Renal pelvis (tissue), 1 donor: ENCODE measurements at regions not wholly inside any gene's neighbourhood (a gene's known extent, or its start where the extent isn't known, plus 50 kb on each side); places are given as distances from the start of the nearest gene placed in this dataset.
"Not testable (repeated sequence)": the region's sequence is repeated elsewhere in the genome, so short reads cannot be mapped to it uniquely, and the experiment has no call there.

ENCODE experiments used
- DNase-seq: peaks from one replicate; pipeline ENCODE4 v3.0.0-alpha.2; 2013

- not testable (repeated sequence) for DNase-seq
These were observed 52.6 kb upstream of the MRPS30 start for GRCh38 chr5:44756097-44756496.

DNA sequence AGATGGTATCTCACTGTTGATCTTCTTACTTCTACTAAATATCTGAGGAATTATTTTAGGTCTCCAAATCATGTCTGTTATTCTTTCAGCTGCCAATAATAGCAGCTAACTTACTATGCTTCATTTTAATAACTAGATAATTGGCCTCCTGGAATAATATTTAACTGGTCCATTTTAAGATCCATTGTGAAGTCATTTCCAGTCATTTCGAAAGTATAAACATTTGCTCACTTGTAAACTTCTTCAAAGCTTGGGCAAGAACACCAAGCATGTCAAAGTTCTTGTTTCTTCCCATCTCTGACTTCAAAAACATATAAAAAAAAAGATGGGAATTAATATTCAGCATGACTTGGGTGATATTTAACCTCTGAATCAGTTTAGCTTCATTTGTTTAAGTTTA lies 61.4 kb upstream of the MRPS30 start:
- DNase-seq = no peak

GRCh38 chr5:44740660-44741059 lies 68.1 kb upstream of the MRPS30 start:
- DNase-seq = no peak

DNA sequence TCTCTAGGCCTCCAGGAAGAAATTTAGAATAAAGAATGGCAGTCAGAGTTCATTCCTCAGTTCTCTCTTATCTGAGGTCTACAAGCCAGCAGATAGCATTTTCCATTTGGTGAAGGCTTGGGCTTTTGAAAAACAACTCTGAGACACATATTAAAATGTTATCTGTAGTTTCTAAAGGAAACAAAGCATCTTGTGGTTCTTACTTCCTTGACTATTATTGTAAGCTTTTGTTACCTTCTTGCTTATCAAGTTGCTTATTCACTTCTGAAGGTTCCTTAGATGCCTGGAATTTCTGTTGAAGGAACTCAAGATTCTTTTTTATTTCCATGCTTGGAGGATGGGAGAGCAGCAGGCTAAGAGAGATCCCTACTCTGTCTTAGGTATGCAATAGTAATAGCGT lies 79.2 kb upstream of the MRPS30 start:
- no peak for DNase-seq

- DNase-seq = no peak
These were observed 81.6 kb upstream of the MRPS30 start for GRCh38 chr5:44727100-44727499.

DNA sequence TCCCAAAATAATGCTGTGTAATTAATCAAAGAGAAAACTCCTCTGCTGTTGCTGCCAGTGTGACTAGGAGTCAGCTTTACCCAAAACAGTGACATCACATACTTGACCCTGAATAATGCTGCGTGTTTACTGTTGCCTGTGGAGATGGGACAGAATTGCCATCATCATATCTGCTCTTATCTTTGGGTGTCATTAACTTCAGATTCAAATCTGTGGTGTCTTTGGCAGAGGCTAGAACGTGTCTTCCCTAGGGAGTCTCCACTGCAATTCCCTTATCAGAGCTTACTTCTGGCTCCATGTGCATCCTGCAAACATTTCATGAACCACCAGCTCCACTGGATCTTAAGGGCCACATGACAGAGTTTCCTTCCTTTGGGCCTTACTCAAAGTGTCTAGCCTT lies 88.9 kb upstream of the MRPS30 start:
- no peak for DNase-seq

DNA sequence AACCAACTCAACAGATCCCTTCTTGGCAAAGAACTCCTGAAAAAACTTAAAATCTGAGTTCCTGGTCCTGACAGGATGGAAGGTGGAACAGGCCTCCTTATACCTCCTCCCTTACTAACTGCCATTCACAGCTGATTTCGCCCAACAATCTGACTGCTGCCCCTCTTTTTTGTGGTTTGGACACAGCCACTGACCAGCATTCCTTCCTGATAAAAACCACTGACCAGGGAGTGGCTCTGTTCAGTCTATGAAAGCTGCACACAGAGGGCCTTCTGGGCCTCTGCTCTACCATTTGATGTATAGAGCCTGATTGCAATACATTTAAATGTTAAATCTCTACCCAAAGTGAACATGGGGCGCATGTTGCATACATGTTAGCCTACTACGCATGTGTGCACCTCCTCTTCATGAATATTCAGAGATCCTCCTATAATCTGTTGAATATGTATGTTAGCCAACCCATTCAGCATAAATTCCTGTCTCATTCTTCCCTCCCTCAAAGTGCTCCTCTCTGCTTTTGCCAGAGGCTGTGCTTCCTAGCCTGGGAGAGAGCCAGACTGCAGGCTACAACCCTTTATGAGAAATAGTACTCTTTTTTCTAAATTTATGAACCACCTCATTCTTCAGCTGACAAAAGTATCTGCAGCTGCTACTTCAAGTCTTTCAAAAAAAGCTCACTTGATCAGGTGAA lies 93.7 kb upstream of the MRPS30 start:
- no peak for DNase-seq

- no peak for DNase-seq
These were observed 95.3 kb upstream of the MRPS30 start for GRCh38 chr5:44713446-44713845.

DNA sequence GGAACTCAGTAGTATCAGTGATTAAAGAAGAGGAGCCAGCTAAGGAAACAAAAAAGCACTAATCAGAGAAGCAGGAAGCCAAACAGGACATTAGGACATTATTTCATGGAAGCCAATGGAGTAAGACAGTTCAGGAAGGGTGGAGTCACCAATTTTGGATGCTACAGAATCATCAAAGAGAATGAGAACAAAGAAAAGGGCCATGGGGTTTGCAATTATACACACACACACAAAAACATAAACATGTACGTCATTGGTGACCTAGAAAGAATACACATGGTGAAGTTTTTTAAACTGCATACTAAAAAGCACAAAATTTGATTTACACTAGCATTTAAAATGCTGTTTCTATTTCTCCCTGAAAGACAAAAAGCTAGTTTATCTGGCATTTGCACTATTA lies 96.8 kb upstream of the MRPS30 start:
- no peak for DNase-seq

DNA sequence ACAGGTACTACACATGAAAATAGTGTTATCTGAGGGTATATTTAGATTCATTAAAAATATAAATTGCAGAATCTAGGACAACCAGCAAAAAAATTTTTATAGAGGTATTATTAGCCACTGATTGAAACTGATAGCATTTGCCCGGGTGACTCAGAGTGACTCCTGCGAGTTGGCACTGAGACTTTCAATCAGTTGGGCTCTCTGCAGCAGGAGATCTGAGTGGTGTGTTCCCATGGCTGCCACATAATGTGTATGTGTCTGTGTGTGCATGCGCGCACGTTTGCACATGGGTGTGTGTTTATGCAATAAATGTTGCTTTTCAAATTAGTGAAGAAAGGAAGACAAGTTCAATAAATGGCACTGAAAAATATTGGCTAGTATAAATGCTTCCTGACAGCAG lies 100.1 kb upstream of the MRPS30 start:
- DNase-seq = no peak

GRCh38 chr5:44707721-44708120 lies 101.0 kb upstream of the MRPS30 start:
- no peak for DNase-seq

DNA sequence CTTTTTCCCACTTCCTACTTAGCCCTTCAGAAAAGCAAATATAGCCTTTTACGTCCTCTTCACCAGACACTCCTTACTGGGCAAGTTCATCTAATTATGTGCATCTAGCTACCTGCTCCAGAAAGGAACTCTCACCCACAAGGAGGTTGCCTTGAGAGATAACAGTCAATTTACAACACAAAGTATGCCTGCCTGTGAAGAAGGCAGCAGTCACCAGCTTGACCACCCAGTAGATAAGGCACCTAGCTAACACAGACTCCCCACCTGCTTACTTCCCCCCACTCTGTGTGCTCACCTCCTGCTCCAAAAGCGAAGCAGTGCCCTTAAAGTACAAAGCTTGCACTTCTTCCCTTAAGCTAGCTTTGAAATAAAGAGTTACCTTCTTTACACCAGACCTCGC lies 111.7 kb upstream of the MRPS30 start:
- no peak for DNase-seq

- no peak for DNase-seq
These were observed 113.5 kb upstream of the MRPS30 start for GRCh38 chr5:44695259-44695658.

GRCh38 chr5:44691802-44692201 lies 116.9 kb upstream of the MRPS30 start:
- no peak for DNase-seq

GRCh38 chr5:44681906-44682305 lies 126.8 kb upstream of the MRPS30 start:
- no peak for DNase-seq

GRCh38 chr5:44679214-44679613 lies 129.5 kb upstream of the MRPS30 start:
- no peak for DNase-seq

DNA sequence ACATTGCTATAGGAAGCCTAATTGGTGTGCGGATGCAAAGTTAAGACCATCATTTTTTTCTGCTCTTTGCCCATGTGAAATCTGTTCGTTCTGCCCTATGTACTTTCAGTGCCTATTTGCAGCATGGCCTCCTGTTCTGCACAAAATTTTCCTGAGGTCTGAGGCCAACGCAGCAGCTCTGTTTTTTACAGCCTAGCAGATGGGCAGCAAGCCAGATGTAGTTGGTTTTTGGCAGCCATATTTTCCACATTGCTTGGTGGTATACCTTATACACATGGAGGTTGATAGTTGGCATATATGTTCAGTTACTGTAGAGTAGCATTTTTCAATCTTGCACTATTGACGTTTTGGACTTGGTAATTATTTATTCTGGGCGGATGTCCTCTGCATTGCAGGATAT lies 133.5 kb upstream of the MRPS30 start:
- no peak for DNase-seq

DNA sequence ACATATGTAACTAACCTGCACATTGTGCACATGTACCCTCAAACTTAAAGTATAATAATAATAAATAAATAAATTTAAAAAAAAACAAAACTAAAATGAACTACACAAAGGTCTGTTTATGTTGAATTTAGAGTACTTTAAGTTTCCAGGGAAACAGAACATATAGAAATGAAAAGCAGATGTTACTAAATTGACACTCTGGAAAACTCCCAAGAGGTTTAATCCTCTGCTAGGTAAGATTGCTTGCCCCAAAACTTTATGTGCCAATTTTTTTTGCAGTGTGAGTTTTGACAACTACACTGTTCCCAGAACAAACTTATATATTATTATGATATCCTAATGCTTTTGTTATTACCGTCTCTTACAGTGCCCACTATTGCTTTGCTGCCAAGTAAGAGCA lies 134.3 kb upstream of the MRPS30 start:
- DNase-seq = no peak

DNA sequence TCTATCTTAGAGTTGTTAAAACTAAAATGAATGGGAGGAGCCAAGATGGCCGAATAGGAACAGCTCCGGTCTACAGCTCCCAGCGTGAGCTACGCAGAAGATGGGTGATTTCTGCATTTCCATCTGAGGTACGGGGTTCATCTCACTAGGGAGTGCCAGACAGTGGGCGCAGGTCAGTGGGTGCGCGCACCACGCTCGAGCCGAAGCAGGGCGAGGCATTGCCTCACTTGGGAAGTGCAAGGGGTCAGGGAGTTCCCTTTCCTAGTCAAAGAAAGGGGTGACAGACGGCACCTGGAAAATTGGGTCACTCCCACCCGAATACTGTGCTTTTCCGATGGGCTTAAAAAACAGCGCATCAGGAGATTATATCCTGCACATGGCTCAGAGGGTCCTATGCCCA lies 140.3 kb upstream of the MRPS30 start:
- DNase-seq = not testable (repeated sequence)

DNA sequence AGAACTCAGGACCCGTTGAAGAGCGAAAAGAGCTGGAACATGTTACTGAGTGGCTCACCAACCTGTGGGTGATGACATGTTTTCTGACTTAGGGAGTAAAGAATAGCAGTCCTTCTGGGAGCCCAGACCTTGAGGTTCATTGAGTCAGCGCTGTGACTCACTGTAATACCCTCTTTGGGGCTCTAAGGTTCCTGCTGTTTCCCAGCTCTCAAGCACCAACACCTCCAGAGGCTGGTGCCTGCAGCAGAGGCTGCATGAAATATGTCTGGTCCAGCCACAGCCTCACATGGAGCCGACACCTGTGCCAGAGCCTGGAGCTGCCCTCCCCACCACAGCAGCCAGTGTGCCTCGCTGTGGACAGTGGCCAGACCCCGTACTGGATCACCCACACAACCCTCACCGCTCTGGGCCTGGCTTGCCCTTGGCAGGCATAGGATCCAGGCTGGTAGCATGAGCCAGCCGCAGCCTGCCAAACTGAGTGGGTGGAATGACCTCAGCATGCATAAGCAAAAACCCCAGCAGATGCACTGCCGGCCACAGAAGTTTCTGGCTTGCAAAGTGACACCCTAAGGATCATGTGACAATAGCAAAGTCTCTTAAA lies 143.5 kb upstream of the MRPS30 start:
- no peak for DNase-seq

GRCh38 chr5:44664711-44665100 lies 144.0 kb upstream of the MRPS30 start:
- DNase-seq = no peak

DNA sequence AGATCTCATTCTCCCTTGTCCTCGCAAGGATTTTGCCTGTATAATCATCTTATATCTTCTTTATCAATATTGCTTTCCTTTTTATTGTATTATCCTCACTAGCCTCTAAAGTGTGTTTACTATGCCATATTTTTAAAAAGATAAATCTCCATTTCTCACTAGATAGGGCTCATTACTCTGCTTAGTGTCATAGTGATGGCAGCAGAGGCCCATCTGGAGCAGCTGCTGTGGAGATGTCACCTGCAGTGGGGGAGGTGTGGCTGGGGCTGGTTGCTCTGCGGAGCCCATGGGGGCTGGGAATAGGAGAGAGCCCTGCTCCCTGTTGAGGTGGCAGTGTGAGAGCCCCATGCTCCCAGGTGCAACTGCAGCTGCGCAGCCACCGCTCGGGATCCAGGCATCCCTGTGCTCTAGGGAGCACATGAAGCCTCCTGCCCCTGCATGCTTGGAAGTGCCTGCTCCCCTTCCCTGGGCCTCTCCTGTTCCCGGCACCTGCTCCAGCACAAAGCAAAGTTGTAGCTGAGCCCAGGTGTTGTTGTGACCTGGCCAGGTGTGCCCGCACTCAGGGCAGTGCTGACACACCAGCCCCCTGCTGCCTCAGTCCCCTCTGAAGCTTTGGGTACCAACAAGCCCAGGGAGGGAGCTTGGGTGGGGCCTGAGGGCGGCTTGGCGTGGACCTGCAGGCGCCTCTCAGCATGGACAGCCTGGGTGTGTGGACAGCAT lies 144.6 kb upstream of the MRPS30 start:
- no peak for DNase-seq

DNA sequence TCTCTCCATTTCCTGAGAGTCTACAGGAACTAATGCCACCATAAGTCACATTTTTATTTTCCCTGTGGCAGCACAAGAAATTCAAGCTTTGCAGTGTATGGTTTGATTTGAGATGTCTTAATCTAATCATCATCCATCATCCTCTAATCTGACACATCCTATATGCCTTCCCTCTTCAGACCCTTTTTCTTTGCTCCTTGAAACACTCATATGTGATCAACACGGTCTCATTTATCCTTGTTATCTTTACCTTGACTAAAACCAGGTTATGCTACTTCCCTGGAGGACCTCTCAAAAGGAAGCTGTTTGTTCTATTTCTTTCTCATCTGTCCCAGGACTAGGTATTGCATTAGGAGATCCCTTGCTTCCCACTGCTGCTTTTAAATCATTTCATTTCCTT lies 146.9 kb upstream of the MRPS30 start:
- DNase-seq = no peak

DNA sequence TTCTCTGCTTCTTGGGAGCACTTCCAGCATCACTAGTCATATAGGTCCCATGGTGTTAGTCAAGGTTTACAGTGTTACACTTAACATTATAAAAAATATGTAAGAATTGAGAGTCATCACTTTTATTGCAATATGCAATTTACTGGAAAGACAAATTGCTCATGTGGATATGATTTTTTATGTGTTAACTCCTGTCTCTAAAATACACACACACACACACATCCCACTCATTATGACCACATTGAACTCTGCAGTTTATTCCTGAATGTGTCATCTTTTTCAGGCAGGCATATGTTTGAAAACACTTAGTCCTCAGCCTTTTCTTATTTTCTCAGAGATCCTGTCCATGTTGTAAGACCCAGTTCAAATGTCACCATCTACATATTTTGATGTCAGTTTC lies 148.5 kb upstream of the MRPS30 start:
- DNase-seq = no peak
